Neural cell (in vitro differentiated cells): ENCODE measurements at regions not wholly inside any gene's neighbourhood (a gene's known extent, or its start where the extent isn't known, plus 50 kb on each side); places are given as distances from the start of the nearest gene placed in this dataset.

Experiments used
- H2AFZ ChIP-seq: fragments of 200-600, 300-800 bp; sonication (generic), shearing (Covaris generic); 2 replicates; pipeline ENCODE4 v1.6.0; 2014; ENCODE audit warnings: low read depth, mild to moderate bottlenecking, antibody characterized with exemption, low read length, moderate library complexity
- H3F3A ChIP-seq: fragments of 200-600 bp; shearing (Covaris generic); 2 replicates; pipeline ENCODE4 v1.6.1; 2016; ENCODE audit warnings: mild to moderate bottlenecking, moderate library complexity, mixed read lengths, antibody characterized with exemption, low read length; ENCODE audit not compliant: insufficient read depth, poor library complexity, severe bottlenecking
- H3K27ac ChIP-seq: fragments of 200-600, 300-800 bp; sonication (generic), shearing (Covaris generic); 2 replicates; pipeline ENCODE4 v1.5.1; 2014; ENCODE audit warnings: mild to moderate bottlenecking, low read length, moderate library complexity
- H3K27me3 ChIP-seq: fragments of 300-800, 200-600 bp; sonication (generic), shearing (Covaris generic); 2 replicates; pipeline ENCODE4 v1.6.0; 2014; ENCODE audit warnings: mild to moderate bottlenecking, low read depth, low read length, moderate library complexity; ENCODE audit not compliant: insufficient read depth
- H3K36me3 ChIP-seq: fragments of 300-800, 200-600 bp; sonication (generic), shearing (Covaris generic); 2 replicates; pipeline ENCODE4 v1.5.1; 2014; ENCODE audit warnings: mild to moderate bottlenecking, antibody characterized with exemption, low read length, moderate library complexity; ENCODE audit not compliant: insufficient read depth
- H3K4me2 ChIP-seq: fragments of 300-800, 200-600 bp; sonication (generic), shearing (Covaris generic); 2 replicates; pipeline ENCODE4 v1.6.0; 2014; ENCODE audit warnings: mild to moderate bottlenecking, low read length
- H3K4me3 ChIP-seq: fragments of 300-800, 200-600 bp; sonication (generic), shearing (Covaris generic); 2 replicates; pipeline ENCODE4 v1.5.1; 2014; ENCODE audit warnings: mild to moderate bottlenecking, low read length, moderate library complexity
- H3K79me2 ChIP-seq: fragments of 200-600 bp; shearing (Covaris generic); replicated peaks from 2 replicates; pipeline ENCODE4 v1.6.0; 2014; ENCODE audit warnings: mild to moderate bottlenecking, low read length, moderate library complexity; ENCODE audit not compliant: insufficient read depth
- H3K9ac ChIP-seq: fragments of 300-800, 200-600 bp; sonication (generic), shearing (Covaris generic); 2 replicates; pipeline ENCODE4 v1.6.1; 2016; ENCODE audit warnings: mild to moderate bottlenecking, low read length, mixed read lengths
- H3K9me2 ChIP-seq: fragments of 200-600 bp; shearing (Covaris generic); 2 replicates; pipeline ENCODE4 v1.6.1; 2016; ENCODE audit warnings: mild to moderate bottlenecking, low read length, mixed read lengths; ENCODE audit not compliant: insufficient read depth
- H3K9me3 ChIP-seq: fragments of 200-600, 300-800 bp; sonication (generic), shearing (Covaris generic); 2 replicates; pipeline ENCODE4 v1.6.1; 2016; ENCODE audit warnings: mild to moderate bottlenecking, mixed run types, low read length, moderate library complexity, mixed read lengths
- H4K20me1 ChIP-seq: fragments of 200-600 bp; shearing (Covaris generic); 2 replicates; pipeline ENCODE4 v1.6.1; 2016; ENCODE audit warnings: mild to moderate bottlenecking, mixed run types; ENCODE audit not compliant: insufficient read depth
- CTCF ChIP-seq: fragments of 450-650 bp; IDR thresholded peaks from 2 replicates; pipeline ENCODE4 v1.5.1; 2014; ENCODE audit warnings: antibody characterized with exemption, mild to moderate bottlenecking, moderate library complexity; ENCODE audit not compliant: poor library complexity, severe bottlenecking
- EP300 ChIP-seq: fragments of 450-650 bp; conservative IDR thresholded peaks from 2 replicates; pipeline ENCODE4 v1.6.1; 2014; ENCODE audit warnings: antibody characterized with exemption, mild to moderate bottlenecking, moderate library complexity; ENCODE audit not compliant: poor library complexity, severe bottlenecking
- EZH2 ChIP-seq: fragments of 200-600, 300-800 bp; shearing (Covaris generic), sonication (generic); IDR thresholded peaks from 2 replicates; pipeline ENCODE4 v1.6.1; 2014; ENCODE audit warnings: antibody characterized with exemption, low read length, borderline replicate concordance, mild to moderate bottlenecking; ENCODE audit not compliant: insufficient read depth, poor library complexity, severe bottlenecking
- MXI1 ChIP-seq: fragments of 450-650 bp; conservative IDR thresholded peaks from 2 replicates; pipeline ENCODE4 v1.6.1; 2014; ENCODE audit warnings: antibody characterized with exemption, mild to moderate bottlenecking; ENCODE audit not compliant: poor library complexity, severe bottlenecking
- POLR2AphosphoS5 ChIP-seq: IDR thresholded peaks from 2 replicates; pipeline ENCODE4 v1.6.1; 2012
- RAD21 ChIP-seq: fragments of 450-650 bp; conservative IDR thresholded peaks from 2 replicates; pipeline ENCODE4 v1.6.1; 2014; ENCODE audit warnings: antibody characterized with exemption, mild to moderate bottlenecking, moderate library complexity
- SMC3 ChIP-seq: fragments of 450-650 bp; conservative IDR thresholded peaks from 2 replicates; pipeline ENCODE4 v1.6.1; 2014; ENCODE audit warnings: antibody characterized with exemption, mild to moderate bottlenecking, moderate library complexity; ENCODE audit not compliant: poor library complexity
- TF ChIP-seq, protein P1 (sequence below): IDR thresholded peaks from 2 replicates; pipeline ENCODE4 v1.6.1; 2012; ENCODE audit warnings: borderline replicate concordance

GRCh38 chr9:18349530-18349929 lies 124.4 kb upstream of the ADAMTSL1 start:
- no peak overlapping the region for H3K4me2 ChIP-seq
- no peaks in the 10 kb centered on the region for H3K27me3 ChIP-seq
- no peak overlapping the region for H3K9ac ChIP-seq
- no peak overlapping the region for H3K4me3 ChIP-seq
- H3K27ac ChIP-seq: no peak overlapping the region
- H2AFZ ChIP-seq: no peak overlapping the region
- TF ChIP-seq CTCF (no peak), MXI1 (no peak), RAD21 (no peak), EZH2 (no peak), SMC3 (no peak), POLR2AphosphoS5 (no peak), EP300 (no peak)
- H4K20me1 ChIP-seq: no peaks in the 10 kb centered on the region
- H3F3A ChIP-seq: no peaks in the 10 kb centered on the region
- H3K79me2 ChIP-seq: no peaks in the 10 kb centered on the region
- H3K9me3 ChIP-seq: no peaks in the 10 kb centered on the region
- no peaks in the 10 kb centered on the region for H3K9me2 ChIP-seq
- H3K36me3 ChIP-seq: no peaks in the 10 kb centered on the region

DNA sequence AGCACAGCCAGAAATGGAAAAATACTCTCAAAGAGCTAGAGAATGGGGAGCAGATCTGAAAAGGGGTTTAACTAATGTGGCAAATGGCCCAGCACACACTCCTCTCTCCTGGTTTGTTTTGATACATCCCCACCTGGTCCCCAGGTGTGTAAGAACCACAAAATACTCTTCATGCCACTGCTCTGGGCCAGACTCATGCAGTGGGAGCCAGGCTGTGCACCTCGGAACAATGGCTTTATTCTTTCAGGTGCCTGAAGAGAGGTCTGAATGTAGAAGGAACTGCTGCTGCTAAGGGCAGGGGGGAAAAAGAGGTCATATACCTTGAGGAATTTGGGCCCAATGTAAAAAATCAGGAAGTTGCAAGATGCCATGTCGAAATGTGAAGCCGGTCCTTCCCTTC lies 123.9 kb upstream of the ADAMTSL1 start:
- no peaks in the 10 kb centered on the region for H3K9me2 ChIP-seq
- no peak overlapping the region for H3K4me3 ChIP-seq
- TF ChIP-seq RAD21: no peak
- no peak for TF ChIP-seq CTCF
- TF ChIP-seq POLR2AphosphoS5: no peak
- TF ChIP-seq, protein P1, sequence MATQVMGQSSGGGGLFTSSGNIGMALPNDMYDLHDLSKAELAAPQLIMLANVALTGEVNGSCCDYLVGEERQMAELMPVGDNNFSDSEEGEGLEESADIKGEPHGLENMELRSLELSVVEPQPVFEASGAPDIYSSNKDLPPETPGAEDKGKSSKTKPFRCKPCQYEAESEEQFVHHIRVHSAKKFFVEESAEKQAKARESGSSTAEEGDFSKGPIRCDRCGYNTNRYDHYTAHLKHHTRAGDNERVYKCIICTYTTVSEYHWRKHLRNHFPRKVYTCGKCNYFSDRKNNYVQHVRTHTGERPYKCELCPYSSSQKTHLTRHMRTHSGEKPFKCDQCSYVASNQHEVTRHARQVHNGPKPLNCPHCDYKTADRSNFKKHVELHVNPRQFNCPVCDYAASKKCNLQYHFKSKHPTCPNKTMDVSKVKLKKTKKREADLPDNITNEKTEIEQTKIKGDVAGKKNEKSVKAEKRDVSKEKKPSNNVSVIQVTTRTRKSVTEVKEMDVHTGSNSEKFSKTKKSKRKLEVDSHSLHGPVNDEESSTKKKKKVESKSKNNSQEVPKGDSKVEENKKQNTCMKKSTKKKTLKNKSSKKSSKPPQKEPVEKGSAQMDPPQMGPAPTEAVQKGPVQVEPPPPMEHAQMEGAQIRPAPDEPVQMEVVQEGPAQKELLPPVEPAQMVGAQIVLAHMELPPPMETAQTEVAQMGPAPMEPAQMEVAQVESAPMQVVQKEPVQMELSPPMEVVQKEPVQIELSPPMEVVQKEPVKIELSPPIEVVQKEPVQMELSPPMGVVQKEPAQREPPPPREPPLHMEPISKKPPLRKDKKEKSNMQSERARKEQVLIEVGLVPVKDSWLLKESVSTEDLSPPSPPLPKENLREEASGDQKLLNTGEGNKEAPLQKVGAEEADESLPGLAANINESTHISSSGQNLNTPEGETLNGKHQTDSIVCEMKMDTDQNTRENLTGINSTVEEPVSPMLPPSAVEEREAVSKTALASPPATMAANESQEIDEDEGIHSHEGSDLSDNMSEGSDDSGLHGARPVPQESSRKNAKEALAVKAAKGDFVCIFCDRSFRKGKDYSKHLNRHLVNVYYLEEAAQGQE: no peak
- no peaks in the 10 kb centered on the region for H3K9me3 ChIP-seq
- H4K20me1 ChIP-seq: no peaks in the 10 kb centered on the region
- no peaks in the 10 kb centered on the region for H3K27me3 ChIP-seq
- H2AFZ ChIP-seq: no peak overlapping the region
- H3K27ac ChIP-seq: no peak overlapping the region
- H3F3A ChIP-seq: no peaks in the 10 kb centered on the region
- no peak overlapping the region for H3K9ac ChIP-seq
- no peaks in the 10 kb centered on the region for H3K79me2 ChIP-seq
- no peak overlapping the region for H3K4me2 ChIP-seq
- no peaks in the 10 kb centered on the region for H3K36me3 ChIP-seq
